Body of pancreas (tissue), 4 donors: ENCODE measurements at regions not wholly inside any gene's neighbourhood (a gene's known extent, or its start where the extent isn't known, plus 50 kb on each side); places are given as distances from the start of the nearest gene placed in this dataset.

Experiments used
- ATAC-seq: fragments of 150-250 bp; one replicate; pipeline ENCODE4 v1.9.1; 2016
- DNase-seq, 4 donors: peaks; one replicate each; pipeline ENCODE4 v3.0.0-alpha.2; 2019
- H3K27ac ChIP-seq, 4 donors: fragments of 200-600 bp; sonication (generic); 1 replicate in 3 of 4; 2 replicates in 1 of 4; pipeline versions ENCODE4 v1.5.1 to v1.6.1; 2016 to 2019; ENCODE audit warnings: mild to moderate bottlenecking in 1 of 4, mixed read lengths in 1 of 4, moderate library complexity in 1 of 4
- H3K27me3 ChIP-seq, 2 donors: fragments of 200-600 bp; sonication (generic); one replicate each; pipeline ENCODE4 v1.6.0; 2016; ENCODE audit warnings: mild to moderate bottlenecking in 1 of 2
- H3K36me3 ChIP-seq, 2 donors: fragments of 200-600 bp; sonication (generic); replicated peaks in 1 of 2; 2 replicates each; pipeline ENCODE4 v1.5.1; 2016; ENCODE audit warnings: low read depth in 2 of 2; ENCODE audit not compliant: insufficient read depth in 1 of 2
- H3K4me1 ChIP-seq: fragments of 200-600 bp; sonication (generic); one replicate; pipeline ENCODE4 v1.6.0; 2016
- H3K4me3 ChIP-seq, 2 donors: fragments of 200-600 bp; sonication (generic); 1 replicate in 1 of 2; 2 replicates in 1 of 2; pipeline ENCODE4 v1.5.1; 2016 to 2019
- H3K9me3 ChIP-seq, 3 donors: fragments of 200-600 bp; sonication (generic); 1 replicate in 2 of 3; 2 replicates in 1 of 3; pipeline ENCODE4 v1.5.1; 2016
- CTCF ChIP-seq, 7 experiments: fragments of 450-650 bp in 4 of 7; fragments of 200-600 bp in 3 of 7; sonication (generic) in 3 of 7; IDR thresholded peaks; one replicate each; pipeline ENCODE4 v1.5.1; 2016 to 2019; ENCODE audit warnings: antibody characterized with exemption in 7 of 7
- POLR2A ChIP-seq, 3 donors: fragments of 450-650 bp; IDR thresholded peaks; one replicate each; pipeline ENCODE4 v1.6.1; 2016; ENCODE audit warnings: antibody characterized with exemption in 3 of 3, mild to moderate bottlenecking in 2 of 3
- WGBS, 2 donors: methylation state at CpG; one replicate each; pipeline ENCODE4 v1.1.5; 2017; 5-methylcytosine and 5-hydroxymethylcytosine counted together
- intact Hi-C: fragments of 100-400 bp; cut with DNase I; formaldehyde crosslinking; loops from one replicate; pipeline ENCODE4 v1.15.1; 2023

- H3K4me1 ChIP-seq, result no peaks in the 10 kb centered on the region
- H3K4me3 ChIP-seq, result no peak overlapping the region
- intact Hi-C loops, result no loop called here
- H3K27ac ChIP-seq, result no peak overlapping the region
- DNase-seq (no peak), ATAC-seq (no peak)
- H3K36me3 ChIP-seq, result no peaks in the 10 kb centered on the region
- WGBS, 2 donors, result 63 to 68% methylated on average over 2 of the region's 2 CpGs
- no peaks in the 10 kb centered on the region for H3K27me3 ChIP-seq
- H3K9me3 ChIP-seq, result no peaks in the 10 kb centered on the region
- TF ChIP-seq POLR2A (IDR thresholded peaks at IDR 0.05) (no peak), CTCF (IDR thresholded peaks at IDR 0.05) (no peak)
Measured at GRCh38 chr6:165205632-165206031, 103.8 kb downstream of the C6orf118 start.

GRCh38 chr6:165204807-165205545, 104.4 kb downstream of the C6orf118 start:
- no peak for ATAC-seq
- 38 to 74% methylated on average over 2 of the region's 2 CpGs for WGBS, 2 donors
- intact Hi-C loops, result no loop called here

GRCh38 chr6:165200178-165200577, 109.2 kb downstream of the C6orf118 start:
- DNase-seq, result no peak
- TF ChIP-seq POLR2A (IDR thresholded peaks at IDR 0.05), result no peak
- Histone ChIP-seq H3K27me3 (no peaks in the 10 kb centered on the region), H3K36me3 (no peaks in the 10 kb centered on the region), H3K9me3 (no peaks in the 10 kb centered on the region), H3K27ac (no peak overlapping the region), H3K4me1 (no peaks in the 10 kb centered on the region), H3K4me3 (no peak overlapping the region)
- 36 to 41% methylated on average over 1 of the region's 1 CpG for WGBS, 2 donors
- ATAC-seq, result no peak
- intact Hi-C loops, result no loop called here

More at GRCh38 chr6:165204807-165205545, 104.4 kb downstream of the C6orf118 start:
- no peaks in the 10 kb centered on the region for H3K4me1 ChIP-seq
- DNase-seq, result no peak
- no peak overlapping the region for H3K4me3 ChIP-seq
- no peak overlapping the region for H3K27ac ChIP-seq
- H3K27me3 ChIP-seq, result no peaks in the 10 kb centered on the region
- no peak for TF ChIP-seq CTCF (IDR thresholded peaks at IDR 0.05)
- H3K36me3 ChIP-seq, result no peaks in the 10 kb centered on the region
- no peaks in the 10 kb centered on the region for H3K9me3 ChIP-seq

- no peaks in the 10 kb centered on the region for H3K27me3 ChIP-seq
- no peak overlapping the region for H3K27ac ChIP-seq
- DNase-seq (no peak), ATAC-seq (no peak)
- intact Hi-C loops, result no loop called here
- no peaks in the 10 kb centered on the region for H3K4me1 ChIP-seq
- no peaks in the 10 kb centered on the region for H3K36me3 ChIP-seq
- no peak overlapping the region for H3K4me3 ChIP-seq
- 85 to 88% methylated on average over 2 of the region's 2 CpGs for WGBS, 2 donors
- no peaks in the 10 kb centered on the region for H3K9me3 ChIP-seq
- TF ChIP-seq POLR2A (IDR thresholded peaks at IDR 0.05) (no peak), CTCF (IDR thresholded peaks at IDR 0.05) (no peak)
Measured at GRCh38 chr6:165191461-165191860, 117.9 kb downstream of the C6orf118 start.

- TF ChIP-seq POLR2A (IDR thresholded peaks at IDR 0.05), result no peak
- TF ChIP-seq CTCF (IDR thresholded peaks at IDR 0.05), result no peak
- H3K27me3 ChIP-seq, result no peaks in the 10 kb centered on the region
- H3K27ac ChIP-seq, result no peak overlapping the region
- H3K4me1 ChIP-seq, result no peaks in the 10 kb centered on the region
- no peaks in the 10 kb centered on the region for H3K9me3 ChIP-seq
- intact Hi-C loops, result no loop called here
- no peak overlapping the region for H3K4me3 ChIP-seq
- no peaks in the 10 kb centered on the region for H3K36me3 ChIP-seq
- DNase-seq (no peak), ATAC-seq (no peak)
- 42 to 43% methylated on average over 9 to 10 of the region's 10 CpGs for WGBS, 2 donors
Measured at GRCh38 chr6:165186441-165187205, 122.8 kb downstream of the C6orf118 start.
